SJCRH30 (cell line): ENCODE measurements at regions not wholly inside any gene's neighbourhood (a gene's known extent, or its start where the extent isn't known, plus 50 kb on each side); places are given as distances from the start of the nearest gene placed in this dataset.

Experiments used
- DNase-seq, 2 experiments: peaks; one replicate each; pipeline ENCODE4 v3.0.0-alpha.2; 2015 to 2020
- H3K27ac ChIP-seq: fragments of 250-450 bp; sonication (Bioruptor Pico); 2 replicates; pipeline ENCODE4 v1.5.1; 2020; ENCODE audit warnings: mild to moderate bottlenecking, moderate library complexity
- H3K27me3 ChIP-seq: fragments of 250-450 bp; sonication (Bioruptor Pico); 2 replicates; pipeline ENCODE4 v1.5.1; 2020; ENCODE audit warnings: mild to moderate bottlenecking, moderate library complexity
- H3K36me3 ChIP-seq: fragments of 250-450 bp; sonication (Bioruptor Pico); 2 replicates; pipeline ENCODE4 v1.5.1; 2020; ENCODE audit warnings: mild to moderate bottlenecking, moderate library complexity
- H3K4me1 ChIP-seq: fragments of 250-450 bp; sonication (Bioruptor Pico); 2 replicates; pipeline ENCODE4 v1.5.1; 2020; ENCODE audit warnings: mild to moderate bottlenecking, moderate library complexity
- H3K4me3 ChIP-seq: fragments of 250-450 bp; sonication (Bioruptor Pico); 2 replicates; pipeline ENCODE4 v1.5.1; 2020; ENCODE audit warnings: mild to moderate bottlenecking, moderate library complexity
- H3K9me3 ChIP-seq: fragments of 250-450 bp; sonication (Bioruptor Pico); replicated peaks from 2 replicates; pipeline ENCODE4 v1.5.1; 2020; ENCODE audit warnings: mild to moderate bottlenecking, moderate library complexity

GRCh38 chr7:13181216-13181615, 493.8 kb downstream of the ARL4A start:
- H3K27ac ChIP-seq, result no peak overlapping the region
- H3K4me3 ChIP-seq, result no peak overlapping the region
- peaks cover 23% of the 10 kb centered on the region for H3K4me1 ChIP-seq
- H3K9me3 ChIP-seq, result no peaks in the 10 kb centered on the region
- no peaks in the 10 kb centered on the region for H3K27me3 ChIP-seq
- H3K36me3 ChIP-seq, result no peaks in the 10 kb centered on the region
- peak; percentile 37 to 55 for DNase-seq

GRCh38 chr7:13185139-13185538, 497.7 kb downstream of the ARL4A start:
- Histone ChIP-seq H3K9me3 (no peaks in the 10 kb centered on the region), H3K27ac (no peak overlapping the region), H3K27me3 (no peaks in the 10 kb centered on the region), H3K4me1 (peaks cover 13% of the 10 kb centered on the region), H3K36me3 (no peaks in the 10 kb centered on the region), H3K4me3 (no peak overlapping the region)
- DNase-seq, result no peak

DNA sequence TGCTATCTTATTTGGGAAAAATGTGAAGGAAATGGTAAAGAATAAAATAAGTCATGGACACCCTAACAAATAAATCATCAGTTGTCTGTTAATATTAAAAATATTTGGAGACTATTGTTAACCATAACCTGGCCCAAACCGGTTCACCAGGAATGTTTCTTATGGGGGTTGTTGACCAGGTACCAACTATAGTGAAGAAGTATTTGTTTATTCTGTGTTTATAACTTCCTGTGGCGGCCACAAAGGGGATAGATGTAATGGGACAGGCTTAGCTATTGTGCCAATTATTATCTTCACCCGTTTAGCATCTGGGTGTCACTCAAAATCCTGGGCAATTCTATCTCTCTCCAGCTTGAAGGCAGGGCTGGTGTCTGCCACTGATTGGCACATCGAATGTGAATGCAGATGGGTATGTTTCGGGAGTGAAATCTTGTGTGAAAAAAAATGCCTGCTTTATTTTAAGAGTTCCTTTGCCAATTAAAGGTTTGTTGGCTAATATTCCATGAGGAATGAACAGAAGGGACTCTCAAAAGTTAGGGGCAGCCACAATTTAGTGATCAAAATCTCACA, 500.9 kb downstream of the ARL4A start:
- Histone ChIP-seq H3K36me3 (no peaks in the 10 kb centered on the region), H3K27me3 (no peaks in the 10 kb centered on the region), H3K4me3 (no peak overlapping the region), H3K4me1 (no peaks in the 10 kb centered on the region), H3K27ac (no peak overlapping the region), H3K9me3 (no peaks in the 10 kb centered on the region)
- DNase-seq, result no peak

- no peak for DNase-seq
- no peak overlapping the region for H3K27ac ChIP-seq
- no peaks in the 10 kb centered on the region for H3K9me3 ChIP-seq
- H3K4me1 ChIP-seq, result no peaks in the 10 kb centered on the region
- no peaks in the 10 kb centered on the region for H3K27me3 ChIP-seq
- no peak overlapping the region for H3K4me3 ChIP-seq
- no peaks in the 10 kb centered on the region for H3K36me3 ChIP-seq
Measured at GRCh38 chr7:13188922-13189321, 501.5 kb downstream of the ARL4A start.

DNA sequence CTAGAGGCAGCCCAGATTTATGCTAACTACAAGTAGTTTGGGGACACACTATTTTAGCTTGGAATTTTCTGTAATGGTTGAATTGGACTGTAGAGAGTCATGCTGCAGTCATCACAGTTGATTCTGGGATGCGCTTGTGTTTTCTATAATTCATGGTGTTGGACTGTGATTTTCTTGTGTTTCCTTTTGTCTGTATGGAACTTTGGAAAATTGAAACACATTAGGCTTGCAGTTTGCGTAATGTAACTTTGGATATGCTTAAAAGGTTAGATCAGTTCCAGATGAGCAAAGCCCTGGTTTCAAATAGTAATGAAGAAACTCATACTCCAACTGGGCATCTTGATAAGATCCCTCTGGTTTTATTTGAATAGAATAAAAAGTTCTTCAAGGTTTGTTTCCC, 502.2 kb downstream of the ARL4A start:
- no peak overlapping the region for H3K4me3 ChIP-seq
- no peak for DNase-seq
- no peaks in the 10 kb centered on the region for H3K4me1 ChIP-seq
- H3K27ac ChIP-seq, result no peak overlapping the region
- H3K9me3 ChIP-seq, result no peaks in the 10 kb centered on the region
- no peaks in the 10 kb centered on the region for H3K36me3 ChIP-seq
- no peaks in the 10 kb centered on the region for H3K27me3 ChIP-seq

GRCh38 chr7:13197501-13197900, 510.1 kb downstream of the ARL4A start:
- H3K27me3 ChIP-seq, result no peaks in the 10 kb centered on the region
- no peaks in the 10 kb centered on the region for H3K4me1 ChIP-seq
- no peak overlapping the region for H3K4me3 ChIP-seq
- no peak for DNase-seq
- no peak overlapping the region for H3K27ac ChIP-seq
- no peaks in the 10 kb centered on the region for H3K9me3 ChIP-seq
- H3K36me3 ChIP-seq, result no peaks in the 10 kb centered on the region

DNA sequence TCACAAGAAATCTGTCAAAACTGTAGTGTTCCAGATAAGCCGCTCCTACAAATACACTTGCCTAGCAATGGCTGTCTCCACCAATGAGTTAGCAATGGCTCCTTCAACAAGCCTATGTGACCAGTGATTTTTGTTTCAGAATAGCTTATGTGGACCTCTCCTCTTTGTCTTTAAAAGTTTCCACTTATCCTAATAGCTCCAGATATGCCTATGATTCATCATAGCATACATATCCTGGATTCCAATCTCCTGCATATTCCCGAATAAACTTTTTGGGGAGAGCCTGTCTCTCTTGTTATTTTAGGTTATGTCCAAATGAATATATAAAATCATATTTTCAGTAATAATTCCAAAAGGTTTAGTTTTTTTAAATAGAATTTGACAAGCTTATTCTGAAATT, 510.6 kb downstream of the ARL4A start:
- no peak for DNase-seq
- no peak overlapping the region for H3K4me3 ChIP-seq
- H3K4me1 ChIP-seq, result no peaks in the 10 kb centered on the region
- no peak overlapping the region for H3K27ac ChIP-seq
- no peaks in the 10 kb centered on the region for H3K36me3 ChIP-seq
- no peaks in the 10 kb centered on the region for H3K27me3 ChIP-seq
- H3K9me3 ChIP-seq, result no peaks in the 10 kb centered on the region

DNA sequence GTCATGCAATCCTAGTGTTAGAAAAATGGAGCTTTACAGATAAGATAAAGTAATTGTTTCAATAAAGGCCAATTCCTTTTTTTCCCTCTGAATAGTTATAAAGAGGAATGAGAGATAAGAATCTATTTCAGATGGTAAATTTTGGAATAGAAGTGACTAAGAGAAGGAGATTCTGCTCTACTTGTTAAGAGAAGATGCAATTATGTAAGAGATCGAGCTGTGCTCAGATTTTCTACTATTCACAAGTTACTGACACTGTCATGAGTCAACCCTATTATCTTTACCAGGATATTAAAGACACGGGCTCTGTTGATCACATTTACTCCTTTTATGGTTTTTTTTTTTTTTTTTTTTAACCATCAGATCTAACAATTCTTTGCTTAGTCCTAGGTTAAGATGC, 511.3 kb downstream of the ARL4A start:
- Histone ChIP-seq H3K36me3 (no peaks in the 10 kb centered on the region), H3K27me3 (no peaks in the 10 kb centered on the region), H3K4me3 (no peak overlapping the region), H3K4me1 (no peaks in the 10 kb centered on the region), H3K27ac (no peak overlapping the region), H3K9me3 (no peaks in the 10 kb centered on the region)
- no peak for DNase-seq

DNA sequence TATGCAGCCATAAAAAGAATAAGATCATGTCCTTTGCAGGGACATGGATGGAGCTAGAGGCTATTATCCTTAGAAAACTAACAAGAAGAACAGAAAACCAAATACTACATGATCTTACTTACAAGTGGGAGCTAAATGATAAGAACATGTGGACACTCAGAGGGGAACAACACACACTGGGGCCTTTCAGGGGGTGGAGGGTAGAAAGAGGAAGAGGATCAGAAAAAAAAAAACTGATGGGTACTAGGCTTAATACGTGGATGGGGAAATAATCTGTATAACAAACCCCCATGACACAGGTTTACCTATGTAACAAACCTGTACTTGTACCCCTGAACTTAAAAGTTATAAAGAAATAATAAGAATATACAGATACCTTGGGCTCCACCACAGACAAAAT, 514.2 kb downstream of the ARL4A start:
- H3K9me3 ChIP-seq, result no peaks in the 10 kb centered on the region

GRCh38 chr7:13217768-13218167, 530.3 kb downstream of the ARL4A start:
- no peak for DNase-seq
- no peak overlapping the region for H3K4me3 ChIP-seq
- H3K27me3 ChIP-seq, result 0 out of 2 replicates have a peak, but pooled peaks cover 3% of the 10 kb centered on the region
- no peaks in the 10 kb centered on the region; the same call in 1 of the 2 replicates for H3K9me3 ChIP-seq
- H3K27ac ChIP-seq, result no peak overlapping the region
- H3K4me1 ChIP-seq, result no peaks in the 10 kb centered on the region
- H3K36me3 ChIP-seq, result no peaks in the 10 kb centered on the region

More for the DNA sequence above, 514.2 kb downstream of the ARL4A start:
- H3K27me3 ChIP-seq, result no peaks in the 10 kb centered on the region
- H3K4me1 ChIP-seq, result no peaks in the 10 kb centered on the region
- no peaks in the 10 kb centered on the region for H3K36me3 ChIP-seq
- no peak for DNase-seq
- H3K4me3 ChIP-seq, result no peak overlapping the region
- no peak overlapping the region for H3K27ac ChIP-seq

- no peaks in the 10 kb centered on the region for H3K4me1 ChIP-seq
- no peak overlapping the region for H3K4me3 ChIP-seq
- H3K27me3 ChIP-seq, result peaks cover 3% of the 10 kb centered on the region; the same call in 1 of the 2 replicates
- no peaks in the 10 kb centered on the region for H3K36me3 ChIP-seq
- DNase-seq, result no peak
- H3K9me3 ChIP-seq, result no peaks in the 10 kb centered on the region
- no peak overlapping the region for H3K27ac ChIP-seq
Measured at GRCh38 chr7:13225068-13225467, 537.6 kb downstream of the ARL4A start.

GRCh38 chr7:13226385-13226784, 539.0 kb downstream of the ARL4A start:
- H3K27me3 ChIP-seq, result peaks cover 3% of the 10 kb centered on the region; the same call in 1 of the 2 replicates
- H3K4me1 ChIP-seq, result no peaks in the 10 kb centered on the region
- H3K27ac ChIP-seq, result no peak overlapping the region
- no peak for DNase-seq
- no peak overlapping the region for H3K4me3 ChIP-seq
- H3K36me3 ChIP-seq, result no peaks in the 10 kb centered on the region
- H3K9me3 ChIP-seq, result no peaks in the 10 kb centered on the region

DNA sequence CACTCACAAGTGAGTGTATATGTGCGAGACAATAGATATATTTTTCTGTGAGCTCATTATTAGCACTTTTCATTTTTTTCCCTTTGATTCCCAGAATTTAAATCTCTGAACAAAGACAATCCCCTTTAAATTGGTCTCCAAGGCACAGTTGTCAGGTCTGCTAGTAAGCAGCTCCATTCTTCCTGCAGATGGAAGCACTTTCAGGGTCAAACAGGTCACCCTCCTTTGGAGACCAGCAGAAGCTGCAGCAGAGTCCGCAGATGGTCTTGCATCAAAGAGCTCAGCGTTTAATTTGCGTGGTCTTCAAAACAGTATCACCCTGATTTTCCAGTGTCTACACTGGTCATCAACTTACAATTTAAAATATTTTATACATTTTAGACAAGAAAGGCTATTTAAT, 543.8 kb downstream of the ARL4A start:
- Histone ChIP-seq H3K27me3 (no peaks in the 10 kb centered on the region), H3K36me3 (no peaks in the 10 kb centered on the region), H3K4me3 (no peak overlapping the region), H3K9me3 (no peaks in the 10 kb centered on the region), H3K27ac (no peak overlapping the region), H3K4me1 (no peaks in the 10 kb centered on the region)
- DNase-seq, result no peak

DNA sequence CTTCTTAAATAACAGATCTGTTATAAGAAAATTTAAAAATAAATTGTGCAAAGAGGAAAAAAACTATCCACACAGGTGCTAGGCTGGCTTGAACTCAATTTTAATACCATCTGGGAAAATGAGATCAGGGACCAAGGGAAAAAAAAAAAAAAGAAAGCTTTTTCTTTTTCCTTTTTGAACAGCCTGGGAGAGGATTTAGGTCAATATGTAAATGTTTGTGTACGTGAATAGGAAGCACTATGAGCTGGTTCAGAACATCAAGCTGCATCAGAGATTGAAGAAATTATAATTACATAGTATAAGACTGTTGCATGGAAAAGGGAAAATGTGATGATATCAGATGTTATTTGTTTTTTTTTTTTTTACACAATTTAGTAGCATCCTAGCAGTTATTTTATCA, 548.0 kb downstream of the ARL4A start:
- DNase-seq, result no peak
- H3K9me3 ChIP-seq, result no peaks in the 10 kb centered on the region
- H3K4me1 ChIP-seq, result no peaks in the 10 kb centered on the region
- H3K36me3 ChIP-seq, result no peaks in the 10 kb centered on the region
- no peak overlapping the region for H3K4me3 ChIP-seq
- no peaks in the 10 kb centered on the region for H3K27me3 ChIP-seq
- H3K27ac ChIP-seq, result no peak overlapping the region

GRCh38 chr7:13236026-13236425, 548.6 kb downstream of the ARL4A start:
- Histone ChIP-seq H3K36me3 (no peaks in the 10 kb centered on the region), H3K4me1 (no peaks in the 10 kb centered on the region), H3K27ac (no peak overlapping the region), H3K27me3 (no peaks in the 10 kb centered on the region), H3K9me3 (no peaks in the 10 kb centered on the region), H3K4me3 (no peak overlapping the region)
- no peak for DNase-seq

- peak in 1 of 2 experiments; percentile 11 for DNase-seq
- Histone ChIP-seq H3K4me1 (no peaks in the 10 kb centered on the region), H3K4me3 (no peak overlapping the region), H3K9me3 (no peaks in the 10 kb centered on the region), H3K27ac (no peak overlapping the region), H3K27me3 (no peaks in the 10 kb centered on the region), H3K36me3 (no peaks in the 10 kb centered on the region)
Measured at GRCh38 chr7:13240349-13240748, 552.9 kb downstream of the ARL4A start.
